IMR-90 (cell line): ENCODE measurements at regions not wholly inside any gene's neighbourhood (a gene's known extent, or its start where the extent isn't known, plus 50 kb on each side); places are given as distances from the start of the nearest gene placed in this dataset.

Source experiments
- ATAC-seq: fragments of 200-7000 bp; cut with Tn5 transposase; 2 replicates; pipeline ENCODE4 v1.9.1; 2020; ENCODE audit warnings: low read depth, mild to moderate bottlenecking, moderate library complexity
- BruUV-seq: library from RNA; stranded (reverse); fragments of 400-500 nt; replicated peaks from 2 replicates; lab custom pipeline; 2021; lab: Mats Ljungman, UMichigan
- CTCF ChIA-PET: fragments of 300-600 bp; formaldehyde crosslinking; extraction: SDS; loops from one replicate; lab custom pipeline; 2021; ENCODE audit warnings: antibody characterized with exemption; lab: Yijun Ruan, JAX
- POLR2A ChIA-PET: fragments of 300-600 bp; sonication (Branson Sonifier 250); formaldehyde crosslinking; loops from one replicate; lab custom pipeline; 2022; ENCODE audit warnings: antibody characterized with exemption; ENCODE audit not compliant: unreplicated experiment; lab: Charles Lee
- DNase-seq: peaks from one replicate; pipeline ENCODE4 v3.0.0; 2013
- H2AFZ ChIP-seq: replicated peaks from 2 replicates; pipeline ENCODE3; 2013; ENCODE audit warnings: low read length, mild to moderate bottlenecking; ENCODE audit not compliant: poor library complexity
- H2AK5ac ChIP-seq: 2 replicates; pipeline ENCODE4 v1.6.1; 2013; ENCODE audit warnings: low read depth, low read length, inconsistent platforms
- H2AK9ac ChIP-seq: replicated peaks from 2 replicates; pipeline ENCODE3; 2013; ENCODE audit warnings: mild to moderate bottlenecking, low read depth, low read length, moderate library complexity; ENCODE audit not compliant: poor library complexity
- H2BK120ac ChIP-seq: 2 replicates; pipeline ENCODE4 v1.6.1; 2013; ENCODE audit warnings: low read depth, low read length, inconsistent platforms
- H2BK15ac ChIP-seq: 3 replicates; pipeline ENCODE4 v1.6.1; 2013; ENCODE audit warnings: low read depth, low read length, inconsistent platforms
- H2BK20ac ChIP-seq: 2 replicates; pipeline ENCODE4 v1.6.1; 2013; ENCODE audit warnings: low read depth, mild to moderate bottlenecking, inconsistent platforms, low read length, moderate library complexity
- H2BK5ac ChIP-seq: 2 replicates; pipeline ENCODE4 v1.6.1; 2013; ENCODE audit warnings: mild to moderate bottlenecking, low read depth, low read length, inconsistent platforms; ENCODE audit not compliant: poor library complexity, severe bottlenecking
- H3K14ac ChIP-seq: replicated peaks from 2 replicates; pipeline ENCODE4 v1.6.1; 2013; ENCODE audit warnings: low read depth, low read length, inconsistent platforms
- H3K18ac ChIP-seq: 2 replicates; pipeline ENCODE4 v1.6.1; 2013; ENCODE audit warnings: low read depth, low read length, control low read depth
- H3K23ac ChIP-seq: 2 replicates; pipeline ENCODE4 v1.6.1; 2013; ENCODE audit warnings: low read depth, low read length, inconsistent platforms
- H3K27ac ChIP-seq: 2 replicates; pipeline ENCODE4 v1.5.1; 2013; ENCODE audit warnings: mild to moderate bottlenecking, control low read depth, low read length; ENCODE audit not compliant: insufficient read depth
- H3K27me3 ChIP-seq: 2 replicates; pipeline ENCODE4 v1.6.1; 2013; ENCODE audit warnings: low read length; ENCODE audit not compliant: control insufficient read depth, insufficient read depth
- H3K36me3 ChIP-seq: 2 replicates; pipeline ENCODE4 v1.6.1; 2013; ENCODE audit warnings: low read length, mixed read lengths; ENCODE audit not compliant: control insufficient read depth, insufficient read depth
- H3K4ac ChIP-seq: 2 replicates; pipeline ENCODE4 v1.6.1; 2013; ENCODE audit warnings: low read depth, low read length, inconsistent platforms
- H3K4me1 ChIP-seq: 2 replicates; pipeline ENCODE4 v1.6.1; 2013; ENCODE audit warnings: low read length, mixed read lengths; ENCODE audit not compliant: control insufficient read depth, insufficient read depth
- H3K4me2 ChIP-seq: 2 replicates; pipeline ENCODE4 v1.6.1; 2013; ENCODE audit warnings: low read depth, mild to moderate bottlenecking, control low read depth, low read length, moderate library complexity
- H3K4me3 ChIP-seq: 2 replicates; pipeline ENCODE4 v1.5.1; 2013; ENCODE audit warnings: low read depth, mild to moderate bottlenecking, control low read depth, low read length, moderate library complexity; ENCODE audit not compliant: insufficient read depth
- H3K56ac ChIP-seq: 2 replicates; pipeline ENCODE4 v1.6.1; 2013; ENCODE audit warnings: low read length, inconsistent platforms; ENCODE audit not compliant: insufficient read depth; ENCODE audit errors: extremely low read depth
- H3K79me1 ChIP-seq, 2 experiments: 2 replicates each; pipeline ENCODE4 v1.6.1; 2013; ENCODE audit warnings: low read length in 2 of 2, inconsistent platforms in 1 of 2, low read depth in 1 of 2
- H3K9ac ChIP-seq: 2 replicates; pipeline ENCODE4 v1.6.1; 2013; ENCODE audit warnings: low read depth, low read length, control low read depth
- H3K9me1 ChIP-seq: 2 replicates; pipeline ENCODE4 v1.6.1; 2013; ENCODE audit warnings: low read length, inconsistent platforms; ENCODE audit not compliant: insufficient read depth
- H3K9me3 ChIP-seq: 2 replicates; pipeline ENCODE4 v1.6.1; 2013; ENCODE audit warnings: low read length; ENCODE audit not compliant: control insufficient read depth, insufficient read depth
- H4K20me1 ChIP-seq: 2 replicates; pipeline ENCODE4 v1.6.1; 2013; ENCODE audit warnings: low read length, inconsistent platforms; ENCODE audit not compliant: insufficient read depth
- H4K5ac ChIP-seq: 2 replicates; pipeline ENCODE4 v1.6.1; 2013; ENCODE audit warnings: mild to moderate bottlenecking, low read depth, low read length, control low read depth
- H4K8ac ChIP-seq, 2 experiments: 2 replicates each; pipeline ENCODE4 v1.6.1; 2013; ENCODE audit warnings: low read depth in 2 of 2, low read length in 2 of 2, control low read depth in 1 of 2, inconsistent platforms in 1 of 2
- H4K91ac ChIP-seq: 2 replicates; pipeline ENCODE4 v1.6.1; 2013; ENCODE audit warnings: low read depth, low read length, inconsistent platforms; ENCODE audit not compliant: insufficient read depth
- CEBPB ChIP-seq: IDR thresholded peaks from 2 replicates; pipeline ENCODE4 v1.6.1; 2012; ENCODE audit warnings: low read depth, low read length, improper control_type of control experiment
- CHD1 ChIP-seq: IDR thresholded peaks from 2 replicates; pipeline ENCODE4 v1.6.1; 2012; ENCODE audit warnings: low read depth, low read length, improper control_type of control experiment
- FOS ChIP-seq: fragments of 150-350 bp; IDR thresholded peaks from 2 replicates; pipeline ENCODE4 v1.6.1; 2016; ENCODE audit warnings: low read depth, low read length
- MAFK ChIP-seq: IDR thresholded peaks from 2 replicates; pipeline ENCODE4 v1.6.1; 2012; ENCODE audit warnings: low read depth, low read length, improper control_type of control experiment
- MAZ ChIP-seq: IDR thresholded peaks from 2 replicates; pipeline ENCODE4 v1.6.1; 2012; ENCODE audit warnings: low read depth, mild to moderate bottlenecking, low read length, improper control_type of control experiment, moderate library complexity, borderline replicate concordance
- MXI1 ChIP-seq: IDR thresholded peaks from 2 replicates; pipeline ENCODE4 v1.6.1; 2012; ENCODE audit warnings: low read depth, mild to moderate bottlenecking, low read length, moderate library complexity, borderline replicate concordance
- NFE2L2 ChIP-seq: fragments of 150-350 bp; IDR thresholded peaks from 2 replicates; pipeline ENCODE4 v1.6.1; 2016; ENCODE audit warnings: low read depth, mild to moderate bottlenecking, low read length
- POLR2A ChIP-seq: IDR thresholded peaks from 2 replicates; pipeline ENCODE4 v1.6.1; 2012; ENCODE audit warnings: mild to moderate bottlenecking, low read depth, low read length
- RAD21 ChIP-seq: IDR thresholded peaks from 2 replicates; pipeline ENCODE4 v1.6.1; 2012; ENCODE audit warnings: low read length, improper control_type of control experiment
- RCOR1 ChIP-seq: IDR thresholded peaks from 2 replicates; pipeline ENCODE4 v1.6.1; 2012; ENCODE audit warnings: mild to moderate bottlenecking, low read length, improper control_type of control experiment; ENCODE audit not compliant: insufficient replicate concordance
- SMC3 ChIP-seq: fragments of 150-350 bp; IDR thresholded peaks from 2 replicates; pipeline ENCODE4 v1.6.1; 2016; ENCODE audit warnings: low read depth, mild to moderate bottlenecking, antibody characterized with exemption, low read length, moderate library complexity
- WGBS, 2 experiments: methylation state at CpG; one replicate each; pipeline versions ENCODE4 v1.1.5 to v1.1.7; 2013; ENCODE audit warnings: missing lambda C conversion rate in 2 of 2; ENCODE audit not compliant: insufficient read length in 1 of 2; ENCODE audit errors: extremely low coverage in 2 of 2; 5-methylcytosine and 5-hydroxymethylcytosine counted together
- dilution Hi-C: fragments of 300-500 bp; cut with HindIII; formaldehyde crosslinking; loops from one replicate; pipeline ENCODE4 v1.14.3; 2018; ENCODE audit warnings: low sequenced_read_pairs; ENCODE audit not compliant: unreplicated experiment
- in situ Hi-C: fragments of 300-500 bp; cut with MboI; formaldehyde crosslinking; loops from 3 replicates; pipeline ENCODE4 v1.14.3; 2019; ENCODE audit warnings: low sequenced_read_pairs, inconsistent platforms, mixed read lengths
- intact Hi-C: fragments of 100-400 bp; cut with micrococcal nuclease; formaldehyde crosslinking; loops from 2 replicates; pipeline ENCODE4 v1.10.0; 2022
- TF ChIP-seq, protein P1 (sequence below): fragments of 150-350 bp; IDR thresholded peaks from 2 replicates; pipeline ENCODE4 v1.6.1; 2016; ENCODE audit warnings: low read depth, mild to moderate bottlenecking, low read length, moderate library complexity, borderline replicate concordance
- TF ChIP-seq, protein P2 (sequence below): fragments of 150-350 bp; IDR thresholded peaks from 2 replicates; pipeline ENCODE4 v1.6.1; 2017; ENCODE audit warnings: mild to moderate bottlenecking, antibody characterized with exemption, low read length, low read depth
- TF ChIP-seq, protein P3 (sequence below): conservative IDR thresholded peaks from 2 replicates; pipeline ENCODE4 v1.5.1; 2012; ENCODE audit warnings: mild to moderate bottlenecking, low read depth, low read length, improper control_type of control experiment

DNA sequence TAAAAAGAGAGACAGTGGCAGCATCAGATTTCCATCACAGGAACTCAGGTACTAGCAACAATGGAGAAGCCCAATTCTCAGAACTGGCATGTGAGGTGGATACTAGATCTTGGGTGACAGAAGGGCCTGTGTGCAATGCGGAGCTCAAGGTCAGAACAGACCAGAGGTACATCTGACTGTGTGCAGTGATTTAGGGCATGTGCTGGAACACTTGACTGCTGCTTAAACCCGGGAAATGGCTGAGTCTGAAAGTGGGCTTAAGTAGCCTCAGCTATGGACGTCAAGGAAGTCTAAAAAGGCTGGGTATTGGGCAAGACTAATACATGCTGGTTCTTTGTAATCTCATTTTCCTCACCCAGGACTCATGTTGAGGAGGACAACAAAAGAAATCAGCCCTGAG lies 182.2 kb downstream of the LACC1 start:
- Histone ChIP-seq H3K9ac (no peak overlapping the region), H3K18ac (no peak overlapping the region), H2BK5ac (no peak overlapping the region), H2BK20ac (no peak overlapping the region), H3K23ac (no peak overlapping the region), H2AK9ac (no peak overlapping the region), H3K9me1 (no peaks in the 10 kb centered on the region), H4K5ac (no peak overlapping the region), H4K20me1 (no peaks in the 10 kb centered on the region), H3K36me3 (no peaks in the 10 kb centered on the region), H3K14ac (no peak overlapping the region), H4K91ac (no peak overlapping the region), H3K56ac (no peak overlapping the region), H3K79me1 (no peaks in the 10 kb centered on the region), H3K4ac (no peak overlapping the region), H3K4me3 (no peak overlapping the region), H3K27ac (no peak overlapping the region), H2BK120ac (no peak overlapping the region), H2BK15ac (no peak overlapping the region), H3K4me1 (no peaks in the 10 kb centered on the region), H3K4me2 (no peak overlapping the region), H2AFZ (no peak overlapping the region), H2AK5ac (no peak overlapping the region), H3K9me3 (no peaks in the 10 kb centered on the region), H3K27me3 (peaks cover 4% of the 10 kb centered on the region), H4K8ac (no peak overlapping the region)
- DNase-seq (no peak), ATAC-seq (no peak)
- dilution Hi-C loops (no loop called here), intact Hi-C loops (no loop called here), in situ Hi-C loops (no loop called here)
- no TSS peak for BruUV-seq
- WGBS, 2 experiments = 80% methylated on average over 1 of the region's 3 CpGs; no CpG with 5 or more reads in 1 of the 2 experiments
- ChIA-PET CTCF (interaction anchor here (0.6 to 0.7 kb wide), 2 partner anchors 13 to 99 kb away, joined by 3 read pairs; no protein-coding TSS in a partner anchor), POLR2A (no interaction called here)
- TF ChIP-seq SMC3 = no peak
- TF ChIP-seq, protein P1, sequence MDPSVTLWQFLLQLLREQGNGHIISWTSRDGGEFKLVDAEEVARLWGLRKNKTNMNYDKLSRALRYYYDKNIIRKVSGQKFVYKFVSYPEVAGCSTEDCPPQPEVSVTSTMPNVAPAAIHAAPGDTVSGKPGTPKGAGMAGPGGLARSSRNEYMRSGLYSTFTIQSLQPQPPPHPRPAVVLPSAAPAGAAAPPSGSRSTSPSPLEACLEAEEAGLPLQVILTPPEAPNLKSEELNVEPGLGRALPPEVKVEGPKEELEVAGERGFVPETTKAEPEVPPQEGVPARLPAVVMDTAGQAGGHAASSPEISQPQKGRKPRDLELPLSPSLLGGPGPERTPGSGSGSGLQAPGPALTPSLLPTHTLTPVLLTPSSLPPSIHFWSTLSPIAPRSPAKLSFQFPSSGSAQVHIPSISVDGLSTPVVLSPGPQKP = no peak
- no peak for TF ChIP-seq RAD21
- TF ChIP-seq, protein P2, sequence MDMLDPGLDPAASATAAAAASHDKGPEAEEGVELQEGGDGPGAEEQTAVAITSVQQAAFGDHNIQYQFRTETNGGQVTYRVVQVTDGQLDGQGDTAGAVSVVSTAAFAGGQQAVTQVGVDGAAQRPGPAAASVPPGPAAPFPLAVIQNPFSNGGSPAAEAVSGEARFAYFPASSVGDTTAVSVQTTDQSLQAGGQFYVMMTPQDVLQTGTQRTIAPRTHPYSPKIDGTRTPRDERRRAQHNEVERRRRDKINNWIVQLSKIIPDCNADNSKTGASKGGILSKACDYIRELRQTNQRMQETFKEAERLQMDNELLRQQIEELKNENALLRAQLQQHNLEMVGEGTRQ = no peak
- TF ChIP-seq MAFK = no peak
- no peak for TF ChIP-seq CEBPB
- TF ChIP-seq, protein P3, sequence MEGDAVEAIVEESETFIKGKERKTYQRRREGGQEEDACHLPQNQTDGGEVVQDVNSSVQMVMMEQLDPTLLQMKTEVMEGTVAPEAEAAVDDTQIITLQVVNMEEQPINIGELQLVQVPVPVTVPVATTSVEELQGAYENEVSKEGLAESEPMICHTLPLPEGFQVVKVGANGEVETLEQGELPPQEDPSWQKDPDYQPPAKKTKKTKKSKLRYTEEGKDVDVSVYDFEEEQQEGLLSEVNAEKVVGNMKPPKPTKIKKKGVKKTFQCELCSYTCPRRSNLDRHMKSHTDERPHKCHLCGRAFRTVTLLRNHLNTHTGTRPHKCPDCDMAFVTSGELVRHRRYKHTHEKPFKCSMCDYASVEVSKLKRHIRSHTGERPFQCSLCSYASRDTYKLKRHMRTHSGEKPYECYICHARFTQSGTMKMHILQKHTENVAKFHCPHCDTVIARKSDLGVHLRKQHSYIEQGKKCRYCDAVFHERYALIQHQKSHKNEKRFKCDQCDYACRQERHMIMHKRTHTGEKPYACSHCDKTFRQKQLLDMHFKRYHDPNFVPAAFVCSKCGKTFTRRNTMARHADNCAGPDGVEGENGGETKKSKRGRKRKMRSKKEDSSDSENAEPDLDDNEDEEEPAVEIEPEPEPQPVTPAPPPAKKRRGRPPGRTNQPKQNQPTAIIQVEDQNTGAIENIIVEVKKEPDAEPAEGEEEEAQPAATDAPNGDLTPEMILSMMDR = no peak
- TF ChIP-seq FOS = no peak
- TF ChIP-seq POLR2A = no peak
- no peak for TF ChIP-seq MAZ
- no peak for TF ChIP-seq NFE2L2
- TF ChIP-seq RCOR1 = no peak
- TF ChIP-seq CHD1 = no peak
- no peak for TF ChIP-seq MXI1
